ENCODE measurements at regions not wholly inside any gene's neighbourhood (a gene's known extent, or its start where the extent isn't known, plus 50 kb on each side); places are given as distances from the start of the nearest gene placed in this dataset.

GRCh38 chr6:1035401-1035800 is 276.5 kb upstream of the FOXQ1 start:
- no peak for DNase-seq (ENCODE audit: low spot score)

- no peak for DNase-seq (ENCODE audit: low spot score)
Observed at GRCh38 chr6:1031720-1032119, 280.2 kb upstream of the FOXQ1 start.

- no peak for DNase-seq (ENCODE audit: low spot score)
Observed at GRCh38 chr6:1029141-1029540, 282.8 kb upstream of the FOXQ1 start.

- DNase-seq (ENCODE audit: low spot score): no peak
Observed at GRCh38 chr6:1028723-1029122, 283.2 kb upstream of the FOXQ1 start.

GRCh38 chr6:1027795-1028569 is 283.9 kb upstream of the FOXQ1 start:
- DNase-seq (ENCODE audit: low spot score): no peak

GRCh38 chr6:1027109-1027794 is 284.6 kb upstream of the FOXQ1 start:
- DNase-seq (ENCODE audit: low spot score): no peak

GRCh38 chr6:1025821-1026220 is 286.1 kb upstream of the FOXQ1 start:
- DNase-seq (ENCODE audit: low spot score): no peak

GRCh38 chr6:1024587-1024986 is 287.3 kb upstream of the FOXQ1 start:
- DNase-seq (ENCODE audit: low spot score): no peak

- DNase-seq (ENCODE audit: low spot score): no peak
Observed at GRCh38 chr6:1024161-1024560, 287.7 kb upstream of the FOXQ1 start.

- DNase-seq (ENCODE audit: low spot score): no peak
Observed at GRCh38 chr6:1023229-1023628, 288.7 kb upstream of the FOXQ1 start.

- DNase-seq (ENCODE audit: low spot score): no peak
Observed at GRCh38 chr6:1022719-1023118, 289.2 kb upstream of the FOXQ1 start.

GRCh38 chr6:1020837-1021236 is 291.1 kb upstream of the FOXQ1 start:
- no peak for DNase-seq (ENCODE audit: low spot score)

- DNase-seq (ENCODE audit: low spot score): no peak
Observed at GRCh38 chr6:1020133-1020532, 291.8 kb upstream of the FOXQ1 start.

- DNase-seq (ENCODE audit: low spot score): no peak
Observed at GRCh38 chr6:1018041-1018440, 293.9 kb upstream of the FOXQ1 start.

GRCh38 chr6:1016329-1017302 is 295.3 kb upstream of the FOXQ1 start:
- DNase-seq (ENCODE audit: low spot score): no peak

- DNase-seq (ENCODE audit: low spot score): no peak
Observed at GRCh38 chr6:1015825-1016224, 296.1 kb upstream of the FOXQ1 start.

- DNase-seq (ENCODE audit: low spot score): no peak
Observed at GRCh38 chr6:1014431-1014807, 297.5 kb upstream of the FOXQ1 start.

- DNase-seq (ENCODE audit: low spot score): no peak
Observed at GRCh38 chr6:1013656-1014430, 298.1 kb upstream of the FOXQ1 start.

GRCh38 chr6:1009103-1009502 is 302.8 kb upstream of the FOXQ1 start:
- DNase-seq (ENCODE audit: low spot score): no peak

- no peak for DNase-seq (ENCODE audit: low spot score)
Observed at GRCh38 chr6:1007159-1007558, 304.7 kb upstream of the FOXQ1 start.

GRCh38 chr6:1004885-1005630 is 306.8 kb upstream of the FOXQ1 start:
- DNase-seq (ENCODE audit: low spot score): no peak
